Cardiac fibroblast (primary cell): ENCODE measurements at regions not wholly inside any gene's neighbourhood (a gene's known extent, or its start where the extent isn't known, plus 50 kb on each side); places are given as distances from the start of the nearest gene placed in this dataset.

Source experiments
- DNase-seq, 2 donors: peaks; one replicate each; pipeline versions ENCODE4 v3.0.0 to v3.0.0-alpha.2; 2010; ENCODE audit warnings: low read depth in 2 of 2
- H3K4me3 ChIP-seq, 2 donors: replicated peaks in 1 of 2; 1 replicate in 1 of 2; 2 replicates in 1 of 2; pipeline ENCODE4 v1.5.1; 2011; ENCODE audit warnings: low read depth in 2 of 2, low read length in 2 of 2, mild to moderate bottlenecking in 2 of 2, moderate library complexity in 1 of 2
- CTCF ChIP-seq: IDR thresholded peaks from one replicate; pipeline ENCODE4 v1.5.1; 2011; ENCODE audit warnings: low read depth, mild to moderate bottlenecking, low read length, inconsistent platforms

GRCh38 chr1:195030793-195031192 is 1577.4 kb downstream of the KCNT2 start:
- H3K4me3 ChIP-seq, result no peak overlapping the region
- no peak for TF ChIP-seq CTCF
- no peak for DNase-seq

- H3K4me3 ChIP-seq, result no peak overlapping the region
- no peak for DNase-seq
- TF ChIP-seq CTCF, result no peak
Observed at GRCh38 chr1:195026792-195027191, 1581.4 kb downstream of the KCNT2 start.

GRCh38 chr1:195019385-195019784 is 1588.9 kb downstream of the KCNT2 start:
- no peak overlapping the region for H3K4me3 ChIP-seq
- TF ChIP-seq CTCF, result no peak
- no peak for DNase-seq

GRCh38 chr1:195012995-195013394 is 1595.2 kb downstream of the KCNT2 start:
- DNase-seq, result no peak
- no peak for TF ChIP-seq CTCF
- no peak overlapping the region for H3K4me3 ChIP-seq

GRCh38 chr1:195005338-195005737 is 1602.9 kb downstream of the KCNT2 start:
- DNase-seq, result no peak
- no peak for TF ChIP-seq CTCF
- H3K4me3 ChIP-seq, result no peak overlapping the region

GRCh38 chr1:194990483-194990882 is 1617.8 kb downstream of the KCNT2 start:
- no peak for TF ChIP-seq CTCF
- DNase-seq, result no peak
- no peak overlapping the region for H3K4me3 ChIP-seq

- peak in 1 of 2 donors; percentile 0 for DNase-seq
- H3K4me3 ChIP-seq, result no peak overlapping the region
- no peak for TF ChIP-seq CTCF
Observed at GRCh38 chr1:194975913-194976312, 1632.3 kb downstream of the KCNT2 start.
